KMS-11 (cell line): ENCODE measurements at regions not wholly inside any gene's neighbourhood (a gene's known extent, or its start where the extent isn't known, plus 50 kb on each side); places are given as distances from the start of the nearest gene placed in this dataset.

Experiments
- H2AFZ ChIP-seq: fragments of 200-600 bp; sonication (generic); 2 replicates; pipeline ENCODE4 v1.6.1; 2016; ENCODE audit warnings: antibody characterized with exemption, mixed run types, low read depth
- H3K27ac ChIP-seq: fragments of 200-600 bp; sonication (generic); 2 replicates; pipeline ENCODE4 v1.6.1; 2016; ENCODE audit warnings: mild to moderate bottlenecking, mixed run types
- H3K27me3 ChIP-seq: fragments of 200-600 bp; sonication (generic); 2 replicates; pipeline ENCODE4 v1.6.1; 2017; ENCODE audit warnings: mild to moderate bottlenecking, low read depth, mixed run types, moderate library complexity; ENCODE audit not compliant: insufficient read depth
- H3K36me3 ChIP-seq: fragments of 200-600 bp; sonication (generic); 2 replicates; pipeline ENCODE4 v1.6.1; 2017; ENCODE audit warnings: mild to moderate bottlenecking, mixed run types; ENCODE audit not compliant: insufficient read depth
- H3K4me1 ChIP-seq: fragments of 200-600 bp; sonication (generic); 2 replicates; pipeline ENCODE4 v1.6.1; 2016; ENCODE audit warnings: mild to moderate bottlenecking, low read depth, mixed run types; ENCODE audit not compliant: poor library complexity, severe bottlenecking
- H3K4me2 ChIP-seq: fragments of 200-600 bp; sonication (generic); 2 replicates; pipeline ENCODE4 v1.7.0; 2016; ENCODE audit warnings: mild to moderate bottlenecking, mixed run types
- H3K4me3 ChIP-seq: fragments of 200-600 bp; sonication (generic); IDR thresholded peaks from 2 replicates; pipeline ENCODE4 v1.6.1; 2017; ENCODE audit warnings: low read depth, low read length, mixed read lengths; ENCODE audit not compliant: insufficient read depth
- H3K79me2 ChIP-seq: fragments of 200-600 bp; sonication (generic); 2 replicates; pipeline ENCODE4 v1.6.1; 2016; ENCODE audit warnings: low read depth, mixed run types; ENCODE audit not compliant: insufficient read depth
- H3K9ac ChIP-seq: fragments of 200-600 bp; sonication (generic); 2 replicates; pipeline ENCODE4 v1.6.1; 2016; ENCODE audit warnings: mild to moderate bottlenecking, mixed run types
- H4K20me1 ChIP-seq: fragments of 200-600 bp; sonication (generic); 2 replicates; pipeline ENCODE4 v1.6.1; 2016; ENCODE audit warnings: mild to moderate bottlenecking, mixed run types; ENCODE audit not compliant: insufficient read depth
- TF ChIP-seq, protein P1 (sequence below): fragments of 200-600 bp; sonication (generic); conservative IDR thresholded peaks from 2 replicates; pipeline ENCODE4 v1.6.1; 2017; ENCODE audit warnings: low read depth, mild to moderate bottlenecking, antibody characterized with exemption, low read length, moderate library complexity, mixed read lengths

DNA sequence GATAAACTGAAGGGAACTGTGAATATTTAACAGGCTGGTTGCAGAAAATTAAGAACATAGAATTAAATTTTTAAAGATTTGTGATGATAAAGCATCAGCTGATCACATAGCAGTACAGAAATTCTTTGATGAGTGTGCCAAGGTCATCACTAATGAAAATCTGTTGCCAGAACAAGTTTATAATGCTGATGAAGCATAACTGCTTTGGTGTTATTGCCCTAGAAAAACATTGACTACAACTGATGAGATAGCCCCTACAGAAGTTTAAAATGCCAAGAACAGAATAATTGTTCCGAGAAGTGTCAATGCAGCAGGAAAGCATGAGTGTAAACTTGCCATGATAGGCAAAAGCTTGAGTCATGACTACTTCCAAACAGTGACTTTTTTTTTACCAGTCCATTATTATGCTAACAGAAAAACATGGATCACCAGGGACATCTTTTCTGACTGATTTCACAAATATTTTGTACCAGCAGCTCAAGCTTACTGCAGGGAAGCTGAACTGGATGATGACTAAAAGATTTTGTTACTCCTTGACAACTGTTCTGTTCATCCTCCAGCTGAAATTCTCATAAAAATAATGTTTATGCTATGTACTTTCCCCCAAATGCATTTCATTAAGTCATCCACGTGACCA lies 1136.6 kb downstream of the FAT4 start:
- Histone ChIP-seq H3K79me2 (no peaks in the 10 kb centered on the region), H3K27ac (no peak overlapping the region), H3K27me3 (no peaks in the 10 kb centered on the region), H3K4me3 (no peak overlapping the region), H3K4me1 (no peaks in the 10 kb centered on the region), H3K4me2 (no peak overlapping the region), H3K36me3 (no peaks in the 10 kb centered on the region), H2AFZ (no peak overlapping the region), H3K9ac (no peak overlapping the region), H4K20me1 (no peaks in the 10 kb centered on the region)
- TF ChIP-seq, protein P1, sequence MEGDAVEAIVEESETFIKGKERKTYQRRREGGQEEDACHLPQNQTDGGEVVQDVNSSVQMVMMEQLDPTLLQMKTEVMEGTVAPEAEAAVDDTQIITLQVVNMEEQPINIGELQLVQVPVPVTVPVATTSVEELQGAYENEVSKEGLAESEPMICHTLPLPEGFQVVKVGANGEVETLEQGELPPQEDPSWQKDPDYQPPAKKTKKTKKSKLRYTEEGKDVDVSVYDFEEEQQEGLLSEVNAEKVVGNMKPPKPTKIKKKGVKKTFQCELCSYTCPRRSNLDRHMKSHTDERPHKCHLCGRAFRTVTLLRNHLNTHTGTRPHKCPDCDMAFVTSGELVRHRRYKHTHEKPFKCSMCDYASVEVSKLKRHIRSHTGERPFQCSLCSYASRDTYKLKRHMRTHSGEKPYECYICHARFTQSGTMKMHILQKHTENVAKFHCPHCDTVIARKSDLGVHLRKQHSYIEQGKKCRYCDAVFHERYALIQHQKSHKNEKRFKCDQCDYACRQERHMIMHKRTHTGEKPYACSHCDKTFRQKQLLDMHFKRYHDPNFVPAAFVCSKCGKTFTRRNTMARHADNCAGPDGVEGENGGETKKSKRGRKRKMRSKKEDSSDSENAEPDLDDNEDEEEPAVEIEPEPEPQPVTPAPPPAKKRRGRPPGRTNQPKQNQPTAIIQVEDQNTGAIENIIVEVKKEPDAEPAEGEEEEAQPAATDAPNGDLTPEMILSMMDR = no peak

GRCh38 chr4:126455865-126456264 lies 1141.1 kb downstream of the FAT4 start:
- TF ChIP-seq, protein P1 = no peak
- Histone ChIP-seq H4K20me1 (no peaks in the 10 kb centered on the region), H3K4me2 (no peak overlapping the region), H2AFZ (no peak overlapping the region), H3K27ac (no peak overlapping the region), H3K4me3 (no peak overlapping the region), H3K9ac (no peak overlapping the region), H3K36me3 (no peaks in the 10 kb centered on the region), H3K79me2 (no peaks in the 10 kb centered on the region), H3K4me1 (no peaks in the 10 kb centered on the region), H3K27me3 (no peaks in the 10 kb centered on the region)

GRCh38 chr4:126458993-126459392 lies 1144.2 kb downstream of the FAT4 start:
- Histone ChIP-seq H2AFZ (no peak overlapping the region), H3K4me3 (no peak overlapping the region), H3K27me3 (no peaks in the 10 kb centered on the region), H3K27ac (no peak overlapping the region), H3K4me2 (no peak overlapping the region), H3K9ac (no peak overlapping the region), H4K20me1 (no peaks in the 10 kb centered on the region), H3K79me2 (no peaks in the 10 kb centered on the region), H3K36me3 (no peaks in the 10 kb centered on the region), H3K4me1 (no peaks in the 10 kb centered on the region)
- TF ChIP-seq, protein P1 = no peak

- TF ChIP-seq, protein P1 = no peak
- Histone ChIP-seq H3K36me3 (no peaks in the 10 kb centered on the region), H3K79me2 (no peaks in the 10 kb centered on the region), H2AFZ (no peak overlapping the region), H4K20me1 (no peaks in the 10 kb centered on the region), H3K4me3 (no peak overlapping the region), H3K4me2 (no peak overlapping the region), H3K27me3 (no peaks in the 10 kb centered on the region), H3K27ac (no peak overlapping the region), H3K4me1 (no peaks in the 10 kb centered on the region), H3K9ac (no peak overlapping the region)
These were observed 1150.6 kb downstream of the FAT4 start for GRCh38 chr4:126465341-126465740.
